ENCODE measurements at regions not wholly inside any gene's neighbourhood (a gene's known extent, or its start where the extent isn't known, plus 50 kb on each side); places are given as distances from the start of the nearest gene placed in this dataset.

DNA sequence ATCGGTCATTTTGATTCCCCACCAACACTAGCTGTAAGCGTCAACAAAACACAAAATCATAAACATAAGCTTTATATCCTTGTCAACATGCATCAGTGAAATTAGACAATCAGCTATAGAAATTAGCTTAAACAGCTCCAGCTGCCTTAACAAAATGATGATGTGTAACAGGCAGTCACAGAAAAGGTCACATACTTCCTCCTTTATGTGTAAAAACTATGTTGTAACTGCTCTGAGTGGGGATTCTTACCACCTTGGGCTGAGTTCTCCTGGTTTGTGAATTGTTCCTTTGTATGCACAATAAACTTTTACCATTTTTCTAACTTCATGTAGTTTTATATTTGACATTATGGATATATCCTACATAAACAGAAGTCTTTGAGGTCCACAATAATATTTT lies 73.9 kb upstream of the MAP9 start:
- TF ChIP-seq, protein P1, sequence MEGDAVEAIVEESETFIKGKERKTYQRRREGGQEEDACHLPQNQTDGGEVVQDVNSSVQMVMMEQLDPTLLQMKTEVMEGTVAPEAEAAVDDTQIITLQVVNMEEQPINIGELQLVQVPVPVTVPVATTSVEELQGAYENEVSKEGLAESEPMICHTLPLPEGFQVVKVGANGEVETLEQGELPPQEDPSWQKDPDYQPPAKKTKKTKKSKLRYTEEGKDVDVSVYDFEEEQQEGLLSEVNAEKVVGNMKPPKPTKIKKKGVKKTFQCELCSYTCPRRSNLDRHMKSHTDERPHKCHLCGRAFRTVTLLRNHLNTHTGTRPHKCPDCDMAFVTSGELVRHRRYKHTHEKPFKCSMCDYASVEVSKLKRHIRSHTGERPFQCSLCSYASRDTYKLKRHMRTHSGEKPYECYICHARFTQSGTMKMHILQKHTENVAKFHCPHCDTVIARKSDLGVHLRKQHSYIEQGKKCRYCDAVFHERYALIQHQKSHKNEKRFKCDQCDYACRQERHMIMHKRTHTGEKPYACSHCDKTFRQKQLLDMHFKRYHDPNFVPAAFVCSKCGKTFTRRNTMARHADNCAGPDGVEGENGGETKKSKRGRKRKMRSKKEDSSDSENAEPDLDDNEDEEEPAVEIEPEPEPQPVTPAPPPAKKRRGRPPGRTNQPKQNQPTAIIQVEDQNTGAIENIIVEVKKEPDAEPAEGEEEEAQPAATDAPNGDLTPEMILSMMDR (IDR thresholded peaks at IDR 0.05; ENCODE audit: low read depth, low read length), result no peak
- no peak for TF ChIP-seq EZH2phosphoT487 (IDR thresholded peaks at IDR 0.05; ENCODE audit: low read depth)
- H3K27ac ChIP-seq (ENCODE audit: low read length), result no peak overlapping the region
- H3K9me3 ChIP-seq (ENCODE audit: insufficient read depth, low read length), result no peaks in the 10 kb centered on the region
- no peak overlapping the region for H3K9ac ChIP-seq (ENCODE audit: low read length)
- H3K36me3 ChIP-seq (replicated peaks; ENCODE audit: low read depth, low read length), result no peaks in the 10 kb centered on the region
- no peak overlapping the region for H2AFZ ChIP-seq (ENCODE audit: low read depth, low read length)
- H3K79me2 ChIP-seq (ENCODE audit: low read length), result no peaks in the 10 kb centered on the region
- H3K27me3 ChIP-seq (ENCODE audit: low read depth, low read length), result no peaks in the 10 kb centered on the region
- H4K20me1 ChIP-seq (ENCODE audit: insufficient read depth, low read length), result no peaks in the 10 kb centered on the region
- H3K4me2 ChIP-seq (ENCODE audit: low read length), result no peak overlapping the region
- H3K4me3 ChIP-seq (ENCODE audit: low read length), result no peak overlapping the region
- no peaks in the 10 kb centered on the region for H3K4me1 ChIP-seq (ENCODE audit: low read length)

DNA sequence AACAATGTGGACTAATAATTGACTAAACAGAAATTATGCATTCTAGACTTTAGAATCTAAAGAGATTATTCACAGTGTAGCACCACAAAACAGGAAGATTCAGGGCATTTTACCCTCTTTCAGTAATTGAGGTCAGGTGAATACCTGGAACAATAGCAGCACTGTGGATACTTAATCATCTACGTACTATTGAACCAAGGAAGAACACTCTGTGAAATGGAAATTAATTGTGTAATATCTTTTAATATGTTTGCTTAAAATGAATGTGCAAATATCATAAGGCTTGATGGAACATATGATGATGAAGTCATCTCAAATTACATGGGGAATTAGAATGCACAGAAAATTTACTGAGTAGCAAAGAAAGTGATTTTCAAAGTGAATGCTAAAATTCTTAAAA lies 68.5 kb upstream of the MAP9 start:
- Histone ChIP-seq H3K9me3 (ENCODE audit: insufficient read depth, low read length) (no peaks in the 10 kb centered on the region), H3K9ac (ENCODE audit: low read length) (no peak overlapping the region), H3K4me3 (ENCODE audit: low read length) (no peak overlapping the region), H3K27me3 (ENCODE audit: low read depth, low read length) (no peaks in the 10 kb centered on the region), H3K4me2 (ENCODE audit: low read length) (no peak overlapping the region), H4K20me1 (ENCODE audit: insufficient read depth, low read length) (no peaks in the 10 kb centered on the region), H3K4me1 (ENCODE audit: low read length) (peaks cover 3% of the 10 kb centered on the region; the same call in 1 of the 2 replicates), H3K79me2 (ENCODE audit: low read length) (no peaks in the 10 kb centered on the region), H3K36me3 (replicated peaks; ENCODE audit: low read depth, low read length) (no peaks in the 10 kb centered on the region), H3K27ac (ENCODE audit: low read length) (no peak overlapping the region), H2AFZ (ENCODE audit: low read depth, low read length) (no peak overlapping the region)
- TF ChIP-seq EZH2phosphoT487 (IDR thresholded peaks at IDR 0.05; ENCODE audit: low read depth), result no peak
- TF ChIP-seq, protein P1 (IDR thresholded peaks at IDR 0.05; ENCODE audit: low read depth, low read length), result no peak

DNA sequence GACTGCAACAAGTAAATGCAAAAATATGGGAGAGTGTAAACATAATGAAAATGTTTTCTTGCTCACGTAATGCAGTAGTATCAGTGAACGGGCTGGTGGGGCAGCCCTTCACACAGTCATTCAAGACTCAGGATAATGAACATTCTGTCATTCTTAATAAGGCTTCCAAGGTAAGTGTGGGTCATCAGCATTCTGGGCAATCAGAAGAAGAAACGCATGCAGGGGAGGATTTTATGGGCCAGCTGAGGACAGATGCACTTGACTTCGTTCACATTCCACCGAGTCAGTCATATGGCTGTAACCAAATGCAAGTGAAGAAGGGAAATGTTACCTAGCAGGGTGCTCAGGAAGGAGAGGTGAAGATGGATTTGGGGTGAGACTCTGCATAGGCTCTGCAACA lies 68.0 kb upstream of the MAP9 start:
- Histone ChIP-seq H3K9me3 (ENCODE audit: insufficient read depth, low read length) (no peaks in the 10 kb centered on the region), H3K4me2 (ENCODE audit: low read length) (no peak overlapping the region), H2AFZ (ENCODE audit: low read depth, low read length) (no peak overlapping the region), H3K36me3 (replicated peaks; ENCODE audit: low read depth, low read length) (no peaks in the 10 kb centered on the region), H4K20me1 (ENCODE audit: insufficient read depth, low read length) (no peaks in the 10 kb centered on the region), H3K79me2 (ENCODE audit: low read length) (no peaks in the 10 kb centered on the region), H3K4me3 (ENCODE audit: low read length) (no peak overlapping the region), H3K27me3 (ENCODE audit: low read depth, low read length) (no peaks in the 10 kb centered on the region), H3K9ac (ENCODE audit: low read length) (no peak overlapping the region), H3K27ac (ENCODE audit: low read length) (no peak overlapping the region), H3K4me1 (ENCODE audit: low read length) (peaks cover 3% of the 10 kb centered on the region; the same call in 1 of the 2 replicates)
- TF ChIP-seq, protein P1 (IDR thresholded peaks at IDR 0.05; ENCODE audit: low read depth, low read length), result no peak

DNA sequence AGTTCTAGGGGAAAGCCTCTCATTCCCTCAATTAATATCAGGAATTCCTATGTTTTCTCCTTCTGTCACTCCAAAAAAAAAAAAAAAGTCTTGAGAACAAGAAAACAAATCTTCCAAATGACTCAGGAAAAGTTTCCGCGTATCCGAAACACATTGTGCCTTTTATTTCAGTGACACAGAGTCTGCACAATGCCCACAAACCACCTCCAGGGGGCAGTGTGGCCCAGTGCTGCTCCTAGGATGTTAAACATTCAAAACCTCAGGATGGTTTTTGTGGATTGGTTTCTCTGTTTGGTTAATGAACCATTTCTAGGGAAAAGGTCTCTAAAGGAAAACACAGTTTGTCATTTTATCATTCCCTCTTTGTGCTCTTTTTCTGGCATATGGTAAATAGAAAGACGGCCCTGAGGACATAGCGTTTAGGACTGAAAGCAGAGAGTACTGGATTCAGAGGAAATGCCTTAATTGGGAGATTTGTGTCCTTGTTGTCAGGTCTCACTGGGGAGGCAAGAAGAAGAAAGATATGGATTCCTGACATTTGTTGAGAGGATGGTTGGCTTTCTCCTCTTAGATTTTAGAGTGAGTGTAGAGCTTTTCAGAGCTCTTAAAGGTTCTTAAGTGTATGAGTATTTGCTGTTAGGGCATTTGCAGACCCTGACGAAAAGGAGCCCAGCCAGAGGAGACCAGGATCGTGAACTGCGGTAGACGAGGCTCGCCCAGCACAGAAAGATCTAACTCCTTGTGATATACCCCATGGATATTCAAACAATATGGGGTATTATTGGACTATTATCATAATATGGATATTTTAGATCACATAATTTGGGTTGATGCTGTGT lies 65.7 kb upstream of the MAP9 start:
- Histone ChIP-seq H3K4me2 (ENCODE audit: low read length) (peak overlapping the region; percentile 47), H3K27me3 (ENCODE audit: low read depth, low read length) (no peaks in the 10 kb centered on the region), H3K27ac (ENCODE audit: low read length) (no peak overlapping the region)

More for the DNA sequence above, 65.7 kb upstream of the MAP9 start:
- Histone ChIP-seq H3K4me1 (ENCODE audit: low read length) (peaks cover 3% of the 10 kb centered on the region; the same call in 1 of the 2 replicates), H3K9me3 (ENCODE audit: insufficient read depth, low read length) (no peaks in the 10 kb centered on the region), H3K79me2 (ENCODE audit: low read length) (no peaks in the 10 kb centered on the region), H4K20me1 (ENCODE audit: insufficient read depth, low read length) (no peaks in the 10 kb centered on the region), H2AFZ (ENCODE audit: low read depth, low read length) (peak overlapping the region; percentile 80), H3K9ac (ENCODE audit: low read length) (no peak overlapping the region), H3K36me3 (replicated peaks; ENCODE audit: low read depth, low read length) (no peaks in the 10 kb centered on the region), H3K4me3 (ENCODE audit: low read length) (peak overlapping the region; percentile 30)
- no peak for TF ChIP-seq EZH2phosphoT487 (IDR thresholded peaks at IDR 0.05; ENCODE audit: low read depth)
- TF ChIP-seq, protein P1 (IDR thresholded peaks at IDR 0.05; ENCODE audit: low read depth, low read length), result peak; percentile 100
